Heart left ventricle (tissue), 13 donors: ENCODE measurements at regions not wholly inside any gene's neighbourhood (a gene's known extent, or its start where the extent isn't known, plus 50 kb on each side); places are given as distances from the start of the nearest gene placed in this dataset.

Source experiments
- POLR2A ChIP-seq, 2 donors: fragments of 450-650 bp; IDR thresholded peaks; one replicate each; pipeline ENCODE4 v1.6.1; 2017; ENCODE audit warnings: antibody characterized with exemption in 2 of 2, mild to moderate bottlenecking in 2 of 2, moderate library complexity in 2 of 2
- TF ChIP-seq, protein P1 (sequence below), 12 donors: fragments of 200-600 bp; sonication (generic) in 4 of 12; IDR thresholded peaks; one replicate each; pipeline versions ENCODE4 v1.5.0 to v1.8.0; 2018 to 2022; ENCODE audit warnings: antibody characterized with exemption in 12 of 12, mild to moderate bottlenecking in 5 of 12
- donor health status: ischemic (EF 13 %, LVEDD 7.1; RV severe dilation, severe dysfunction).
- donor health status: DM: no; HTN: yes; CAD: no.
- donor health status: DM: no; HTN: no; CAD: no.
- donor health status: ischemic (EF 25% LVEDD 6.9; RV normal size, moderate dysfunction).
- donor health status: ischemic (EF 25% LVEDD 5.7; RV mildly dilated, moderate dysfunction).
- donor health status: ischemic (EF 35%, LVEDD 5.7; RV mildly dilated, moderate dysfunction).
- donor health status: nonischemic (EF 11% LVEDD 7.7; RV severe dilation, severe dysfunction).
- donor health status: DM: yes; HTN: yes; CAD: no.
- donor health status: PGD.
- donor health status: ischemic (EF 29% LVEDD 5.4; RV normal size, mild dysfunction).
- donor health status: nonischemic (EF 23%, LVEDD 6.1; RV moderate dilation, normal function).

- TF ChIP-seq, protein P1, sequence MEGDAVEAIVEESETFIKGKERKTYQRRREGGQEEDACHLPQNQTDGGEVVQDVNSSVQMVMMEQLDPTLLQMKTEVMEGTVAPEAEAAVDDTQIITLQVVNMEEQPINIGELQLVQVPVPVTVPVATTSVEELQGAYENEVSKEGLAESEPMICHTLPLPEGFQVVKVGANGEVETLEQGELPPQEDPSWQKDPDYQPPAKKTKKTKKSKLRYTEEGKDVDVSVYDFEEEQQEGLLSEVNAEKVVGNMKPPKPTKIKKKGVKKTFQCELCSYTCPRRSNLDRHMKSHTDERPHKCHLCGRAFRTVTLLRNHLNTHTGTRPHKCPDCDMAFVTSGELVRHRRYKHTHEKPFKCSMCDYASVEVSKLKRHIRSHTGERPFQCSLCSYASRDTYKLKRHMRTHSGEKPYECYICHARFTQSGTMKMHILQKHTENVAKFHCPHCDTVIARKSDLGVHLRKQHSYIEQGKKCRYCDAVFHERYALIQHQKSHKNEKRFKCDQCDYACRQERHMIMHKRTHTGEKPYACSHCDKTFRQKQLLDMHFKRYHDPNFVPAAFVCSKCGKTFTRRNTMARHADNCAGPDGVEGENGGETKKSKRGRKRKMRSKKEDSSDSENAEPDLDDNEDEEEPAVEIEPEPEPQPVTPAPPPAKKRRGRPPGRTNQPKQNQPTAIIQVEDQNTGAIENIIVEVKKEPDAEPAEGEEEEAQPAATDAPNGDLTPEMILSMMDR (IDR thresholded peaks at IDR 0.05), result no peak
- no peak for TF ChIP-seq POLR2A (IDR thresholded peaks at IDR 0.05)
Observed at GRCh38 chr5:23007236-23007635, 154.1 kb upstream of the CDH12 start.
